HG02623 (cell line): ENCODE measurements at regions not wholly inside any gene's neighbourhood (a gene's known extent, or its start where the extent isn't known, plus 50 kb on each side); places are given as distances from the start of the nearest gene placed in this dataset.
"Not testable (repeated sequence)": the region's sequence is repeated elsewhere in the genome, so short reads cannot be mapped to it uniquely, and the experiment has no call there.

Experiments
- ATAC-seq: cut with Tn5 transposase; IDR thresholded peaks from one replicate; pipeline ENCODE4 v1.9.1; 2021; ENCODE audit warnings: moderate library complexity; ENCODE audit not compliant: unreplicated experiment

DNA sequence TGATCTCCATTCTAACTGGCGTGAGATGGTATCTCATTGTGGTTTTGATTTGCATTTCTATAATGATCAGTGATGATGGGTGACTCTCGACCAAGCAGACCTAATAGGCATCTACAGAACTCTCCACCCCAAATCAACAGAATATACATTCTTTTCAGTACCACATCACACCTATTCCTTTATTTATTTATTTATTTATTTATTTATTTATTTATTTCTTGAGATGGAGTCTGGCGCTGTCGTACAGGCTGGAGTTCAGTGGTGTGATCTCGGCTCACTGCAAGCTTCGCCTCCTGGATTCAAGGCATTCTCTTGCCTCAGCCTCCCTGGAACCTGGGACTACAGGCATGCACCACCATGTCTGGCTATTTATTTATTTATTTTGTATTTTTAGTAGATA is 496.3 kb downstream of the TENT5A start:
- not testable (repeated sequence) for ATAC-seq

DNA sequence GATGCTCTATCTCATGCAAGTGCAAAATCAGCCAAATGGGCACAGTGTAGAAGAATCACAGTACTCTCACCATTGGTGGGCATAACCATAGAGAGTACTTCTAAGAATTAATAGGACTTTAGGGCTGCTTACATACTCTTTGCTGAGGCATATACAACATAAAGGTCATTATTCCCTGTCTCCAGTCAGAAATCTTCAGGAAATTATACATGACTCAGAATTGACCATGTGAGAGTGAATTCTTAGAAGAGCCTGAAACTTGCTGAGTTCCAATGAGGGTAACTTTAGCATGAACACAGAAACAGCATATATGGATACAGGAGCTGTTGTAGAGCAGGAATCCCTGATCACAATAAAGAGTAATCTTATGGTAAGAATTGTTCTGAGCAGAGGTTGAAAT is 498.7 kb downstream of the TENT5A start:
- ATAC-seq: no peak

DNA sequence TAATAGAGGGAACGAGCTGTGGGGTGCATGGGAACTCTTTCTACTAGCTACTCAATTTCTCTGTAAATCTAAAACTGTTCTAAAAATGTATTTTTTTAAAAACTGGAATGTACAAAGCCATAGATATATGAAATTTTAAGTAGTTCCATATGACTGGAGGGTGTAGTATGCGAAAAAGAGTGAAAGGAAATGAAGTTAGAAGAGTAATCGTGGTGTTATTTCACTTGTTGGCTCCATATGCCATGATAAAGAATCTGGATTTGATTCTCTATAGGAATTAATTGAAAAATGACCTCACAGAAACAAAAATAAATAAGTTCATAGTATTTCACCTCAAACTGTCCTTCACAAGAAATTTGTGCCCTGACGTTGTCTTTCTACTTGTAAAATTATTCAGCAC is 500.2 kb downstream of the TENT5A start:
- ATAC-seq: no peak

DNA sequence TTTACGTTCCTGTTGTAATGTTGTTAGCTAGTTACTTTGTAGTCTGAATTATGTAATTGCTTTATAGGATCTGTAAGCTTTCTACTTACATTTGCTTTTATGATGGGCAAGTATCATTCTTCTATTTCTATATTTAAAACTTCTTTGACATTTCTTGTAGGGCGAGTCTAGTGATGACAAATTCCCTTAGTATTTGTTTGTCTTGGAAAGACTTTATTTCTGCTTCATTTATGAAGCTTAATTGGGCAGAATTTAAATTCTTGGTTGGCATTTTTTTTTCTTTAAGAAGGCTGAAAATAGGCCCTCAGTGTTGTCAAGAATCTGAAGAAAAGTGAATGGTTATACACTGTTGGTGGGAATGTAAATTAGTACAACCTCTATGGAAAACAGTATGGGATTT is 506.3 kb downstream of the TENT5A start:
- ATAC-seq: no peak

DNA sequence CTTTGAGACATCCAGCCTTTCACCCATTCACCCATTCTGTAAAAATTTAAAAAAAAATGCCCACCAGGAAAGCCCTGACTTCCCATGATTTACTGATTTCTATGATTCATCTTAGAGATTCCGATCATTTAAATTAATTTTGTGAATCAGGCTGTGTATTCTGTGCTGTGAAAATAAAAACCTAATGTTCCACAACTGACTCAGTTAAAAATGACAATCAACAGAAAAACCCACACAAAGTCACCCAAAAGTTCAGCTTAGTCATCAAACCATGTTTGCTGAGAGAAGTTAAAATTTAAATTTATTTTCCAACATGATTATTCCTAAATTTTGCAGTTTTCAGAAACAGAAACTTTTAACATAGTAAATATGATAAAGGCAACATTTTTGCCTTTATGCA is 509.9 kb downstream of the TENT5A start:
- no peak for ATAC-seq

DNA sequence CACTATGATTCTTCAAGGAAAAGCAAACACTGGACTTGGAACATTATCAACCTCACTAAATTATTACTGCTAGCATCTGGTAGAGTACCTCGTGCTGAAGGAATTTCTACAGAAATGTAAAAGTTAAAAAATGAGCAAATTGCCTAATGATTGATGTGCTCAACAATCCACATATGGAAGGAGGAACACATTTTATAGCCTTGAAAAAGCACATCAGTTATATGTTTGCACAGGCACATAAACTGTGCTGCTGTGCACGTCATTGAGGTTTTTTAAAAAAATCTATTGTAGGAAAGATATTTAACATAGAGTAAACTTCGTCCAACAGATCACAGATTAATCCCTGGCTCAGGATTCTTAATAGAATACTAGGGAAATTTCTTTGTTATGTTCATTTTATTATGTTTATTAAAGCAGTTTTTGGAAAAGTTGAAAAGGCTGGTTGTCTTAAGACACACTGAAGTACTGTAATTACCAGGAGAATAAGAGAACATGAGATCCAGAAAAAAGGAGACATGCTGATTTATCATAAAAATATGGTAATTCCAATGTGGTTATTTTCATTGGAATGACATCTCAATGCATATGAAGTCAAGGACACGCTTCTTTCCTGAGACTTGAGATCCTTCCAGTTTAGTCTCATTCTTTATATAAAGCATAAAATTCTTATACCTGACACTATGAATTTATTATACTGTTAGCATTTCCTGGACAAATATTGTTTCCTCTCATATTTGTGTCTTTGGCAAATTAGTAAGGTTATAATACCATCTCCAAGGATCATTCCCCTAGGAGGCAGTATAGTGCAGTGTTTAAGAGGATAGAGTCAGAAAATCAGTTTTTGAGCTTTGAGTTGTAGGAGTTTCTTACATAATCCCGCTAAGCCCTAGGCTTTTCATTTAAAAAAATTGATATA is 511.1 kb downstream of the TENT5A start:
- no peak for ATAC-seq

DNA sequence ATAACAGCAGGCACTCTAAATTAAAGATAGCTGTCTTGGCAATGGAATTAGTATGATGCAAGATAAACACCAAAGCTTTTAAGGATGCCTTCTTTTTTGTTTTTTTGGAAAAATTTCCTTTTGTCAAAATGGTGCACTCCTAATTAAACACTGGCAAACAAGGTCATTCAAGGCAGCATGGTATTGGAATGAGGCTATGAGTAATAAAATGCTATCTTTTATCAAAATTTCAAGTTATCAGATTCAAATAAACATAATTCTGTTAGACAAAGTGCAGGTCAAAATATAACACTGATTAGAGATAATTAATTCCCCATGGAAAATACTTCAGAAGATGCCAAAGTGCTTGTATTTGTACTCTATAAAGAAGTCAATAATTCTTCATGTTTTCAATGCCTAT is 514.1 kb downstream of the TENT5A start:
- no peak for ATAC-seq

DNA sequence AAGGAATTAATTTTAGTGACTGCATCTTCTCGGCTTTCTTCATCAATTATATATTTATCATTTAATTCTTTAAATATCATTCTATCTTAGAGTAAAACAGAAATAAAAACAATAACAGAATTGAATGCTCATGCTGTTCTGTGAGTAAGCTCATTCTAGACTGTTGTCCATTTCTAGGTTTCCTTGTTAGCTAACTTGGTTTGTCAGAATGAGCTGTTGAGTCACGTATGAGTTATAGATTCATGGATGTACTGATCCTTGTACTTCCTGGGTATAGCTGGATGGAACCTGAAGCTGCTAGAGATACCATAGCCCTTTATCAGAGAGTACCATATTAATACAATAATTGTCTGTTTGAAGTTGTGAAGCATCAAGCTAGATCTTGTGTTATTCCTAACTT is 515.3 kb downstream of the TENT5A start:
- no peak for ATAC-seq

DNA sequence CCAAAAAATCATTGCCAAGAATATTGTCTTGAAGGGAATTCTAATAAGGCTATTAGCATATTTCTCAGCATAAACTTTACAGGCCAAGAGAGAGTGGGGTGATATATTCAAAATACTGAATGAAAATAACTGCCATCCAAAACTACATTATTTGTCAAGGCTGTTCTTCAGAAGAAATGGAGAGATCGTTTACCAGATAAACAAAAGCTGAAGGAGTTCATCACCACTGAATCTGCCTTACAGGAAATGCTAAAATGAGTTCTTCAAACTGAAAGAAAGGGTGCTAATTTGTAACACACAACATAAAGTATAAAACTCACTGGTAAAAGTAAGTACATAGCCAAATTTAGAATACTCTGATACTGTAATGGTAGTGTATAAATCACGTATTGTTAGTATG is 517.0 kb downstream of the TENT5A start:
- no peak for ATAC-seq

DNA sequence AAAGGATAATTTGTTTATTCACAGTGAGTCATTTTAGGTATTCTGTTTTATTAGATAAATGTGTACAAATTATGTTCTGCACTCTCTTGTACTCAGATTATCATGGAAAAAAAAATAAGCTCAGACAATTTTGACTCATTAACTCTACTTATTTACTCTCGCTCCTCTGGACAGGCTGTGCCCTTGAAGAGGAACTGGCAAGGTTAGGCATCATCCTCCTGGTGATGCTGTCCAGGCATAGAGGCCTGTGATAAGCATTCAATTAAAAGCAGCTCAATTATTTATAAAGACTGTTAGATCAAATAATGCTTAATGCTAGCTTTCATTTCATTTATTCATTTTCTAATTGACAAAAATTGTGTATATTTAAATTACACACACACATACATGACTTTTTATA is 518.5 kb downstream of the TENT5A start:
- no peak for ATAC-seq

DNA sequence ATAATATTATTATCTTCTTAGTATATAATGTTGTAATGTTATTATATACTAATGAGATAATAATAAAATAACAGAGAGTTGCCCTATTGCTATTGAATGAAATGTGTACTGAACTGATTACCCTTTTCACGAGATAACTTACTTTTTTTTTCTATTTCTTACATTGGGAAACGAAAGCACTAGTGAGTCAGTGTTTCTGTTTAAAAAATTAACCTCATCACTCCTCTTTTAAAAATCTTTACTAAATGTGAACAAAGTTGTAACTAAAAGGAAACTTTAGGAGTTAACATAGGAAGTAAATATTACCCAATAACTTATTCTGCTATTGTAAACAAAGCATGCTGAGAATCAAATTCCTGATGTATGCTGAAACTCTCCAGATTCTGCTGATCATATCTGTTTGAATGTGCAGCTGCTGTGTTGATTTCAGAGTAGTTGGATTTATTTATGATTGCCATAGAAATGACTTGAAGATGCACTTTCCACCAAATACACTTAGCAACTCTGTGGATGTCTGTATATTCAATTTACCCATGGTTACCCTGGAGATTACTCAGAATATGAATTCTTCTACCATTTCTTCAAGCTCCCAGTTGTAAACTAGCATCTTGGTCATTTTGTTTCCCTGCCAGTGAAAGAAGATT is 523.4 kb downstream of the TENT5A start:
- no peak for ATAC-seq

DNA sequence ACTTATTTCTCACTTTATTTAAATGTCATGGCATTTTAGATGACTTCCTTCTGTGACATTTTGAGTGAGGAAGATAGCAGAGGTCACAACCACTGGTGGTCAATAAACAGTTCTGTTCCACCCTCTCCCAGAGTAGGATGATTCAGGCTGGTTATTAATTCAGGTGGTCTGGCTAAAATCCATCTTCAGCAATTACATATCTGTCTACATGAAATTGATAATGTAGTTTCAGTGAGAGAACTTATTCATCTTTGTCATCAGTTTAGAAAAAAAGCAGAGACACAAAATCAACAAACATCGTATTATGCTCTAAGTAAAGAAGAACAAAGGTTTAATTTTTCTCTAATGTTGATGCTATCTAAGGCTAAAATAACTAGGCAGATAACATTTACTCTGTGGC is 525.5 kb downstream of the TENT5A start:
- no peak for ATAC-seq

DNA sequence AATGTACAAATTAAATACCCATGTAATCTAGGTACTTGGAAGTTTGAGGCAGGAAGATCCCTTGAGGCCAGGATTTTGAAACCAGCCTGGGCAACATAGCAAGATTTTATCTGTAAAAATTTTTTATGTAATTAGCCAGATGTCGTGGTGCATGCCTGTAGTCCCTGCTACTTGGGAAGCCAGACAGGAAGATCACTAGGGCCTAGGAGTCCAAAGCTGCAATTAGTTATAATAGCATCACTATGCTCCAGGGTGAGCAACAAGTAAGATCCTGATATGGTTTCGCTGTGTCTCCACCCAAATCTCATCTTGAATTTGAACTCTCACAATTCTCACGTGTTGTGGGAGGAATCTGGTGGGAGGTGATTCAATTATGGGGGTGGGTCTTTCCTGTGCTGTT is 535.8 kb downstream of the TENT5A start:
- ATAC-seq: no peak

DNA sequence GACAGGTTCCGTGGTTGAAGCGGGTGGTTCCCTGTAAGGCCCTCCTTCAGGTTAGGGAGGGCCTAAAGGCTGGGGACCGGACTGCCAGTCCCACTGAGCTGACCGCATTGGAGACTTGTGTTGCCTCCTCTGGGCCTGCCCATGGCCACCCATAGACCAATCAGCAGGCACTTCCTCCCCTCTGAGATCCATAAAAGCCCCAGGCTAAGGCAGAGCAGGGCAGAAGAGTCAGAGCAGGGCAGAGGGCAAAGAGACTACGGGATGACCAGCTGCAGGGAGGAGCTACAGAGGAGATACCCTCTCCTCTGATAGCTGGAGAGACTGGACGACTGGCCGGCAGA is 537.4 kb downstream of the TENT5A start:
- no peak for ATAC-seq

DNA sequence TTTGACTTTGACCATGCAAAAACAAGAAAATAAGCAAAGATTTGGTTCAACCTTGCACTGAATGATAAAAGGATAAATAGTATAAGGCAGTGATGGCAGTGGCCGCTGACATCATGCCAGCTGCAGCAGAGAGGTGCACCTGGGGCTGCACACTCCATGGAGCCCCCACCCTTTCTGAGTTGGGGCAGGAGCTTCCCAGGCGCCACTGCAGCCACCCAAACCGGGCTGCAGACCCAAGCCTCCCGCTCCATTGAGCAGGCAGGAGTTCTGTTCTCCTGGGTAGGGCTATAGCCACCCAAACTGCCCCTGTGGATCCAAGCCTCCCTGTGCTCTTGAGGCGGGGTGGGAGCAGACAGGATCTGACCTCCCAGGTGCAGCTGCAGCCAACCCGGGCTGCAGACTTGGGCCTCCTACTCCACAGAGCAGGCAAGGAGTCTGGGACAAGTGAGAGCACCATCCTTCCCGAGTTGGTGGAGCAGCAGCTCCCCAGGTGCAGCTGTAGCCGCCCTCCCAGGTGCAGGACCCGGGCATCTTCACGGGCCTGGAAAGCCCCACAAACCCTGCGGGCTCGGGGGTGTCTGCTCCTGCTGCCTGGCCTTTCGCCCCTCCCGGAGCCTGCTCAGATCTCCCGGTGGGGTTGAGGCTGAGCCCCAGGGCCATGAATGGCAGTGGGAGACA is 537.9 kb downstream of the TENT5A start:
- no peak for ATAC-seq

DNA sequence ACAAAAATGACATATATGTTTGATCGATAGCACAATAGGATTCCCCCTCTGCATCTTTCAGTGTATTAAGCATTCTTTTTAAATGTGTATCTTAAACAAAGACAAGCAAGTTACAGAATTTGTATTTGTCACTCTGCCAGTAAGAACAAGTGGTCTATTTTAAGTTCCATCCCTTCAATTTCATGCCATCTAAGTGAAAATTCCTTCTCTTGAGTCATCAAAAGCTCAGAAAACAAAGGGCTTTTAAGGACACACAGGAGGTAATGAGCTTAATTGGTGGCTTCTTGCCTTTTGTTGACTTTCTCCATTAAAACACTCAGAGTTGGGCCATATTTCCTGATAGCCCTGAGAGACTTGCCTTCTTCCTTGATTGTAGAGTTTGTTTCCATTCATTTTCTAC is 547.8 kb downstream of the TENT5A start:
- ATAC-seq: no peak

DNA sequence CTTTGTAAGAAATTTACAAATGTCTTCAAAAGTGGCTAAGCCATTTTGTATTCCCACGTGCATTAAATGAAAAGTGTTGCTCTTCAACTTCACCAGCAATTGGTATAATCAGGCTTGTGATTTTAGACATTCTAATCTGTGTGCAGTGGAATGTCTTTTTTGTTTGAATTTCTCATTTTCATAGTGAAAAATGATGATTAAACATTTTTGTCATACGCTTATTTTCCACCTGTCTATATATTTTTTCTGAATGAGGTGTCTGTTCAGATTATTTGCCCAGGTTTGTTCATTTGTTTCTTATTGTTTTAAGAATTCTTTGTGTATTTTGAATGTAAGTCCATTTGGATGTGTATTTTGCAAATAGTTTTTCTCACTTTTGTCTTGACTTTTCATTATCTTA is 558.1 kb downstream of the TENT5A start:
- ATAC-seq: no peak

DNA sequence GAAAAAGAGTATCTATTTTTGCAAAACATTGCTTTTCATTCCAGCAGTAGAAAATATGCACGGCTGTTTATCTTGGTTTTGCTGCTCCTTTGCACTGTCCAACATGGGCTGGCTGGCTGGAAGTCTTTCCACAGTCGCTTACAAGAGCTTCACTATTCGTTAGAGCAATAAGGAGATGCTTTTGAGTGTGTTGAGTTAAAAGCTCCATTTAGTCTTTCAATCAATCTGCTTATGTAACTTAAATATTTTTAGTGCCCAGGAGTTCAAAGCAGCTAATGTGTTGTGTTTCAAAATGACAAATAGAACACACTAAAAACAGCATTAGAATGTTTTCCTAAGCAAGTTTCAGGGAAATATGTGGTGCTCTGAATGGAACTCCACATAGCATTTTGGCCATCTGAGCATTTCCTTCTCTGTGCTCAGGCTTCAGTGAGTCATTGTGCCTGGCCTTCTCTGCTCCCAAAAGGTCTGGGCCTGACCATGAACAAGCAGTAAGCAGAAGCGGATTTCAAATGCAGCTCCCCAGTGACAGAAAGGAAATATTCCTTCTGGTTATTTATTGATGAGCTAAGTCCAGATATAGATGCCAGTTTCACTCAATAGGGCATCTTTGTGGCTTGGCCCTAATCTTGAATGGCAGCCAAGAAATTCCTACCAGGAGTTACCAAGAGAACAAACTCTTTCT is 580.3 kb downstream of the TENT5A start:
- no peak for ATAC-seq

DNA sequence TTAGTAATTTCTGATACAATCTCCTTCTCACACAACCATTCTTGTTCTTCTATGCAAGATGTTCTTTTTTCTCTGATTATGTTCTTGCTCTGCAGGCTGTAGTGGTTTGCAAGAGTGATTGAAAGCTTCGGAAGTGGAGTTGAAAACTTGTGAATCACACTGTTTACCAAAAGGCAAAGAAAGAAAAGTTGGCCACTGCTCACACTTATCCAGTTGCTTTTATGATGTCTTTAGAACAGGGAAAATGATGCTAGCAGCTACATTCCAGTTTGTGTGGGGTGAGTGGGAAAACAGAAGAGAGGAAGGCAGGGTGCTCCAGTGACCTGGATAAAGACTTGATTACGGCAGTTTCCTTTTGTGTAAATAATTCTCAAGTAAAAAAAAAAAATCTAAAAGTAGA is 583.3 kb downstream of the TENT5A start:
- ATAC-seq: no peak

DNA sequence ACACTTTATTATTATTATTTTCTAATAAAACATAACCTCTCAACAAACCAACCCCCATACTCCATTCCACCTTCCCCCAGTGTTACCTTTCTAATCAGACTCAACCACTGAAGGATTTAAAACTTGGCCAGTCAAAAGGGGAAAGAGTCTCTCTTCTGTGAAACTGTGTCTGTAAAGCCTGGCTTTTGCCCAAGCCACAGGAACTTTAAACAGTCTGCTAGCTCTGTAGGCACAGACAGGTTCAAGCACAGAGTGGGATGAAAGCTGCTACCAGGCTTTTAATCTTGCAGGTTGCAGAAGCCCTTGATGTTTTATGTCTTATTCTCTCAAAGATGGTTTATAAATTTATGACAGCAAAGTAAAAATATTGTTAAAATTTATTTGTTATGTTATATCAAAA is 585.7 kb downstream of the TENT5A start:
- ATAC-seq: no peak

DNA sequence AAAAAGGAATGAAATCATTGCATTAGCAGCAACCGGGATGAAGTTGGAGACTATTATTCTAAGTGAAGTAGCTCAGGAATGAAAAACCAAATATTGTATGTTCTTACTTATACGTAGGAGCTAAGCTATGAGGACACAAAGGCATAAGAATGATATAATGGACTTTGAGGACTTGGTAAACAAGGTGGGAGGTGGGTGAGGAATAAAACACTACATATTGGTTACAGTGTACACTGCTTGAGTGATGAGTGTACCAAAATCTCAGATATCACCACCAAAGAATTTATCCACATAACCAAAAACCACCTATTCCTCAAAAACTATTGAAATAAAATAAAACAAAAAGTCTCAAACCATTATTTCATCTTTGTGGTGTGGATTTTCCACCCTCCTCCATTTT is 593.5 kb downstream of the TENT5A start:
- ATAC-seq: no peak

DNA sequence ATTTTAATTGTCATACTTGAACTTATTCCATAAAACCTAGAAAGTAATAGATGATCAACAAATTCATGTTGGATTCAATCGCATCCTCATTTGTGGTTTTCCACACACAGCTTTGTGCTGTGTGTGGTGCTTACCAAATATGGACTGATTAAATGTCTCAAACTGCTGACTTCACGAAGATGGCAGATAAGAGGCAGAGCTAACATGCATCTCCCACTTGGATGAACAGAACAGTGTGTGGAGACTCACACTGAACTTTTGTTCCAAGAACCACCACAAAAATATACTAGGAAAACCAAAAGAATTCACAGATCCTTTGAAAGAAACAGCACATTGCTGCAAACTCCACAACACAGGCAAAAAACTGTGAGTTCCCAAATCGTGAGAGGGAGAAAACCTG is 603.7 kb downstream of the TENT5A start:
- no peak for ATAC-seq
